NCI-H2196 treated with DMSO at 0.1 percent for 48 hours (cell line): ENCODE measurements at regions not wholly inside any gene's neighbourhood (a gene's known extent, or its start where the extent isn't known, plus 50 kb on each side); places are given as distances from the start of the nearest gene placed in this dataset.
"Not testable (repeated sequence)": the region's sequence is repeated elsewhere in the genome, so short reads cannot be mapped to it uniquely, and the experiment has no call there.

ENCODE experiments used
- DNase-seq: peaks from one replicate; lab custom pipeline; 2025; ENCODE audit not compliant: unreplicated experiment; lab: John Stamatoyannopoulos, UW

GRCh38 chr21:19031953-19032352 lies 628.4 kb upstream of the TMPRSS15 start:
- DNase-seq = no peak

- no peak for DNase-seq
Observed at GRCh38 chr21:19034041-19034440, 630.5 kb upstream of the TMPRSS15 start.

- DNase-seq = no peak
Observed at GRCh38 chr21:19034560-19034959, 631.0 kb upstream of the TMPRSS15 start.

- DNase-seq = no peak
Observed at GRCh38 chr21:19045876-19046275, 642.3 kb upstream of the TMPRSS15 start.

GRCh38 chr21:19048098-19048672 lies 644.6 kb upstream of the TMPRSS15 start:
- no peak for DNase-seq

GRCh38 chr21:19049567-19049966 lies 646.0 kb upstream of the TMPRSS15 start:
- DNase-seq = no peak

GRCh38 chr21:19065164-19065563 lies 661.6 kb upstream of the TMPRSS15 start:
- no peak for DNase-seq

GRCh38 chr21:19076031-19076430 lies 672.4 kb upstream of the TMPRSS15 start:
- DNase-seq = no peak

GRCh38 chr21:19109694-19110093 lies 706.1 kb upstream of the TMPRSS15 start:
- DNase-seq = no peak

GRCh38 chr21:19119259-19119658 lies 715.7 kb upstream of the TMPRSS15 start:
- not testable (repeated sequence) for DNase-seq

GRCh38 chr21:19120591-19120990 lies 717.0 kb upstream of the TMPRSS15 start:
- DNase-seq = no peak

- DNase-seq = no peak
Observed at GRCh38 chr21:19122356-19122755, 718.8 kb upstream of the TMPRSS15 start.

GRCh38 chr21:19123053-19123452 lies 719.5 kb upstream of the TMPRSS15 start:
- no peak for DNase-seq

- no peak for DNase-seq
Observed at GRCh38 chr21:19123525-19123924, 719.9 kb upstream of the TMPRSS15 start.

GRCh38 chr21:19124691-19125090 lies 721.1 kb upstream of the TMPRSS15 start:
- DNase-seq = no peak

- DNase-seq = no peak
Observed at GRCh38 chr21:19130379-19131028, 726.9 kb upstream of the TMPRSS15 start.

GRCh38 chr21:19141511-19141910 lies 737.9 kb upstream of the TMPRSS15 start:
- no peak for DNase-seq

- DNase-seq = no peak
Observed at GRCh38 chr21:19145682-19146293, 742.2 kb upstream of the TMPRSS15 start.

GRCh38 chr21:19148056-19148455 lies 744.5 kb upstream of the TMPRSS15 start:
- DNase-seq = no peak

- no peak for DNase-seq
Observed at GRCh38 chr21:19171585-19171984, 768.0 kb upstream of the TMPRSS15 start.

- no peak for DNase-seq
Observed at GRCh38 chr21:19181604-19182140, 778.1 kb upstream of the TMPRSS15 start.

GRCh38 chr21:19197950-19198349 lies 794.4 kb upstream of the TMPRSS15 start:
- no peak for DNase-seq
